CD14-positive monocyte (primary cell): ENCODE measurements at regions not wholly inside any gene's neighbourhood (a gene's known extent, or its start where the extent isn't known, plus 50 kb on each side); places are given as distances from the start of the nearest gene placed in this dataset.

Experiments
- DNase-seq, 3 donors: peaks; one replicate each; pipeline ENCODE4 v3.0.0-alpha.2; 2011 to 2022
- H2AFZ ChIP-seq: 2 replicates; pipeline ENCODE4 v1.6.0; 2012; ENCODE audit warnings: mild to moderate bottlenecking, low read depth, low read length, inconsistent platforms; ENCODE audit not compliant: insufficient read depth, poor library complexity, severe bottlenecking
- H3K27ac ChIP-seq, 2 donors: 1 replicate in 1 of 2; 2 replicates in 1 of 2; pipeline ENCODE4 v1.5.1; 2012 to 2013; ENCODE audit warnings: low read length in 2 of 2, control low read depth in 1 of 2, inconsistent platforms in 1 of 2, low read depth in 1 of 2, mild to moderate bottlenecking in 1 of 2
- H3K27me3 ChIP-seq, 2 donors: one replicate each; pipeline versions ENCODE4 v1.6.0 to v1.6.1; 2011 to 2013; ENCODE audit warnings: low read length in 2 of 2; ENCODE audit not compliant: control insufficient read depth in 2 of 2, insufficient read depth in 2 of 2
- H3K36me3 ChIP-seq, 2 donors: replicated peaks in 1 of 2; 1 replicate in 1 of 2; 2 replicates in 1 of 2; pipeline versions ENCODE4 v1.5.1 to v1.6.1; 2012 to 2013; ENCODE audit warnings: low read length in 2 of 2, control low read depth in 1 of 2, inconsistent platforms in 1 of 2, mild to moderate bottlenecking in 1 of 2; ENCODE audit not compliant: insufficient read depth in 2 of 2, control insufficient read depth in 1 of 2
- H3K4me1 ChIP-seq, 2 donors: 1 replicate in 1 of 2; 2 replicates in 1 of 2; pipeline versions ENCODE4 v1.5.1 to v1.6.1; 2012 to 2013; ENCODE audit warnings: low read length in 2 of 2, control low read depth in 1 of 2, inconsistent platforms in 1 of 2, mild to moderate bottlenecking in 1 of 2, moderate library complexity in 1 of 2; ENCODE audit not compliant: insufficient read depth in 2 of 2, control insufficient read depth in 1 of 2
- H3K4me2 ChIP-seq: replicated peaks from 2 replicates; pipeline ENCODE3; 2012; ENCODE audit warnings: low read length, moderate library complexity, mild to moderate bottlenecking; ENCODE audit not compliant: poor library complexity, severe bottlenecking; ENCODE audit errors: extremely low read depth
- H3K4me3 ChIP-seq, 3 experiments: fragments of 200-600 bp in 1 of 3; sonication (generic) in 1 of 3; replicated peaks in 1 of 3; 1 replicate in 2 of 3; 2 replicates in 1 of 3; pipeline ENCODE4 v1.5.1; 2011 to 2013; ENCODE audit warnings: low read length in 3 of 3, mild to moderate bottlenecking in 3 of 3, control low read depth in 2 of 3, low read depth in 2 of 3, inconsistent platforms in 1 of 3, moderate library complexity in 1 of 3
- H3K79me2 ChIP-seq: 2 replicates; pipeline ENCODE4 v1.6.0; 2012; ENCODE audit warnings: mild to moderate bottlenecking, control low read depth, inconsistent platforms, low read length, moderate library complexity; ENCODE audit not compliant: insufficient read depth
- H3K9ac ChIP-seq: 2 replicates; pipeline ENCODE4 v1.6.0; 2017; ENCODE audit warnings: low read length, mild to moderate bottlenecking; ENCODE audit not compliant: insufficient read depth, poor library complexity, severe bottlenecking
- H3K9me3 ChIP-seq, 2 donors: replicated peaks in 1 of 2; 1 replicate in 1 of 2; 2 replicates in 1 of 2; pipeline versions ENCODE4 v1.5.1 to v1.6.1; 2012 to 2013; ENCODE audit warnings: low read length in 2 of 2, control low read depth in 1 of 2; ENCODE audit not compliant: control insufficient read depth in 1 of 2, insufficient read depth in 1 of 2
- H4K20me1 ChIP-seq: 2 replicates; pipeline ENCODE4 v1.6.0; 2012; ENCODE audit warnings: mild to moderate bottlenecking, low read length, control low read depth, moderate library complexity; ENCODE audit not compliant: insufficient read depth
- H3K27ac Mint-ChIP-seq, 7 donors: one replicate each; pipeline ENCODE4 v1.8.0; 2020; ENCODE audit warnings: mild to moderate bottlenecking in 7 of 7, mixed read lengths in 7 of 7, moderate library complexity in 6 of 7, inconsistent platforms in 2 of 7
- H3K27me3 Mint-ChIP-seq, 3 donors: one replicate each; pipeline ENCODE4 v1.8.0; 2021 to 2022; ENCODE audit warnings: low read depth in 3 of 3, mild to moderate bottlenecking in 3 of 3, mixed read lengths in 3 of 3, moderate library complexity in 3 of 3, inconsistent platforms in 1 of 3
- H3K36me3 Mint-ChIP-seq, 2 donors: one replicate each; pipeline ENCODE4 v1.8.0; 2020; ENCODE audit warnings: mixed read lengths in 2 of 2, inconsistent platforms in 1 of 2, mild to moderate bottlenecking in 1 of 2
- H3K4me1 Mint-ChIP-seq: one replicate; pipeline ENCODE4 v1.8.0; 2020; ENCODE audit warnings: mild to moderate bottlenecking, mixed read lengths
- H3K4me3 Mint-ChIP-seq, 2 donors: one replicate each; pipeline ENCODE4 v1.8.0; 2020; ENCODE audit warnings: mild to moderate bottlenecking in 2 of 2, mixed read lengths in 2 of 2, moderate library complexity in 1 of 2
- H3K9me3 Mint-ChIP-seq, 7 donors: one replicate each; pipeline ENCODE4 v1.8.0; 2020 to 2022; ENCODE audit warnings: mixed read lengths in 7 of 7, mild to moderate bottlenecking in 6 of 7, moderate library complexity in 6 of 7, inconsistent platforms in 2 of 7
- CTCF ChIP-seq: fragments of 200-600 bp; IDR thresholded peaks from one replicate; pipeline ENCODE4 v1.8.0; 2022; ENCODE audit warnings: antibody characterized with exemption, mild to moderate bottlenecking
- WGBS: methylation state at CpG from one replicate; pipeline ENCODE4 v1.1.5; 2013; ENCODE audit warnings: missing lambda C conversion rate; ENCODE audit not compliant: insufficient coverage; 5-methylcytosine and 5-hydroxymethylcytosine counted together
- intact Hi-C, 2 donors: fragments of 100-400 bp; cut with micrococcal nuclease; formaldehyde crosslinking; loops; one replicate each; pipeline versions ENCODE4 v1.15.0 to v1.15.1; 2023

- no peak for DNase-seq
- TF ChIP-seq CTCF, result no peak
- intact Hi-C loops, result no loop called here
Observed at GRCh38 chr7:66464059-66464458, 164.6 kb upstream of the KCTD7 start.

GRCh38 chr7:66466081-66466600 is 162.5 kb upstream of the KCTD7 start:
- Mint-ChIP-seq H3K27me3 (peaks cover 0 to 1% (median 0%) of the 10 kb centered on the region in 3 donors), H3K27ac (no peak overlapping the region), H3K36me3 (peaks cover 0 to 3% of the 10 kb centered on the region in 2 donors), H3K4me1 (no peaks in the 10 kb centered on the region), H3K9me3 (peaks cover 0 to 3% (median 0%) of the 10 kb centered on the region in 7 donors), H3K4me3 (no peak overlapping the region)
- Histone ChIP-seq H2AFZ (no peak overlapping the region), H3K4me2 (no peak overlapping the region), H3K36me3 (no peaks in the 10 kb centered on the region), H3K9ac (no peak overlapping the region), H3K27ac (no peak overlapping the region), H3K9me3 (no peaks in the 10 kb centered on the region), H4K20me1 (no peaks in the 10 kb centered on the region), H3K4me3 (no peak overlapping the region), H3K27me3 (no peaks in the 10 kb centered on the region), H3K79me2 (no peaks in the 10 kb centered on the region), H3K4me1 (no peaks in the 10 kb centered on the region)
- TF ChIP-seq CTCF, result no peak
- no CpG with 5 or more reads among the region's 8 CpGs for WGBS
- intact Hi-C loops, result no loop called here
- DNase-seq, result no peak

More at GRCh38 chr7:66464059-66464458, 164.6 kb upstream of the KCTD7 start:
- peaks cover 0 to 1% (median 0%) of the 10 kb centered on the region in 3 donors for H3K27me3 Mint-ChIP-seq
- no peaks in the 10 kb centered on the region for H3K27me3 ChIP-seq
- no peaks in the 10 kb centered on the region for H3K79me2 ChIP-seq
- WGBS, result 92% methylated on average over 2 of the region's 6 CpGs
- no peaks in the 10 kb centered on the region for H4K20me1 ChIP-seq
- no peak overlapping the region for H3K4me3 ChIP-seq
- H2AFZ ChIP-seq, result no peak overlapping the region
- H3K4me3 Mint-ChIP-seq, result no peak overlapping the region
- no peak overlapping the region for H3K9ac ChIP-seq
- H3K4me1 ChIP-seq, result no peaks in the 10 kb centered on the region
- peaks cover 0 to 3% of the 10 kb centered on the region in 2 donors for H3K36me3 Mint-ChIP-seq
- no peak overlapping the region for H3K27ac Mint-ChIP-seq
- no peaks in the 10 kb centered on the region for H3K9me3 ChIP-seq
- H3K27ac ChIP-seq, result no peak overlapping the region
- H3K4me2 ChIP-seq, result no peak overlapping the region
- peaks cover 0 to 3% (median 0%) of the 10 kb centered on the region in 7 donors for H3K9me3 Mint-ChIP-seq
- no peaks in the 10 kb centered on the region for H3K4me1 Mint-ChIP-seq
- no peaks in the 10 kb centered on the region for H3K36me3 ChIP-seq
